Posterior vena cava (tissue), 2 donors: ENCODE measurements at regions not wholly inside any gene's neighbourhood (a gene's known extent, or its start where the extent isn't known, plus 50 kb on each side); places are given as distances from the start of the nearest gene placed in this dataset.

ENCODE experiments used
- DNase-seq: peaks from one replicate; pipeline ENCODE4 v3.0.0-alpha.2; 2020; ENCODE audit warnings: low spot score
- intact Hi-C, 2 donors: fragments of 100-400 bp; cut with DNase I; formaldehyde crosslinking; loops; one replicate each; pipeline versions ENCODE4 v1.14.1 to v1.14.2; 2022 to 2023
- donor health status: DM: yes; HTN: yes; CAD: no.
- donor health status: DM: yes; HTN: yes; CAD: no.

GRCh38 chr15:46277451-46277850 is 642.6 kb downstream of the SQOR start:
- DNase-seq = no peak
- intact Hi-C loops = no loop called here

GRCh38 chr15:46278062-46278461 is 643.2 kb downstream of the SQOR start:
- DNase-seq = no peak
- intact Hi-C loops = no loop called here

DNA sequence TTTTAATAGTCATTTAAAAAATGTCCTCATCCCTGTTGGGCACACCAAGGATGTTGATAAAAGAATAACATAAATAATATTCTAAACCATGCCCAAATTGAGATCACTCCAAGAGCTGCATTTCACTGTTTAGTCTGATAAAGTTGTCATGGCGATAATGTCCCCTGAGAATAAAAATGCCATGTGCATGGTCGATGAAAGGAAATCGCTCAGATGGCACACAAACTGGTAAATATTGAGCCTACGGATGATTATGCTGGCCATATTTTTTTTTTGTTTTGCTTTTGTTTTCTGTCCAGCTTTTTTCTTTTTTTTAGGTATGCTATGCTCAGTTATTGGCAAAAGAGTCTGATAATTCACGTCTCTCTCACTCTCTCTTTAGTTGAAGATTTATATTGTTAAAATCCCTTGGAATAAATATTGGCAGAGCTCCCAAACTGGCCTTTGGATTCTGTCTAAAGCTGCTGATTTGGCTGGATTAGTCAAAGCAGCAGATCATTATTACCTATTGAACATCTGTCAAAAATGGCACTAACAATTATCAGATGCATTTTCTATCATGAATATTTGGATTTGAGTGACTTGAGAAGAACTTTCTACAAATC is 643.8 kb downstream of the SQOR start:
- intact Hi-C loops = no loop called here
- DNase-seq = no peak

DNA sequence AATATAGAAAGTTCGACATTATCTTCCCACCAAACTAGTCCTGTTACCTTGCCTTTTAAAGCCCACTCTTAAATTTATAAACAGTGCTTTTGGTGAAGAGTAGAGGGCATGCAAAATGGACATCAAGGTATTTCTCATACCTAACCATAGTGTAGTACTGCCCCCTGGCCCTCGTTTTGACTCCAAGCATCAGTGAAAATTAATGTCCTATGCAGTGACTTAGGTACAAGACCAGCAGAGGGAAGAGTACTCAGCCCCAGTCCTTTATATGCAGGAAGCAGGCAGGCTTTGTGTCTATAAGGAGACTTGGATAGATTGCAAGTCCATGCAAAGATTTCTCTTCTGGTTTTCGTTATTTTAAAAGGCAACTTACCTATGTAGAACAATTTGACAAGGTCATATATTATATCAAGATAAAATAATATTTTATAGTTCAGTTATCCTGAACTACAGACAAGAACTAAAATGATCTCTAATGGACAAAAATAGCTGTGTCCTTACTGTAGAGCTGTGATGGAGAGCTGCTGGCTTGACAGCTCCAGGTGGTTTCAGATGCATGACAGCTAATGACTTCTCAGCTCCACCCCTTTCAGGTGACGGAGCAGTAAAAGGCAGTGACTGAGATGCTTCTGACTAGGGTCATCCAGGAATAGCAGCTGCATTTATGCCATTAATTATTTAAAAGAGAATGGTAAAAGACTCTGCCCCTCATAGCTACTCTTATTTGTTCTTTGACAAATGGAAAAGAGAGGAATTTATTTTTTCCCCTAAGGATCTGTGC is 646.1 kb downstream of the SQOR start:
- no peak for DNase-seq
- intact Hi-C loops = no loop called here

GRCh38 chr15:46293550-46293949 is 658.7 kb downstream of the SQOR start:
- intact Hi-C loops = no loop called here
- no peak for DNase-seq

GRCh38 chr15:46296002-46296401 is 661.2 kb downstream of the SQOR start:
- intact Hi-C loops = no loop called here
- DNase-seq = no peak

- DNase-seq = no peak
- intact Hi-C loops = no loop called here
These were observed 662.0 kb downstream of the SQOR start for GRCh38 chr15:46296797-46297196.

DNA sequence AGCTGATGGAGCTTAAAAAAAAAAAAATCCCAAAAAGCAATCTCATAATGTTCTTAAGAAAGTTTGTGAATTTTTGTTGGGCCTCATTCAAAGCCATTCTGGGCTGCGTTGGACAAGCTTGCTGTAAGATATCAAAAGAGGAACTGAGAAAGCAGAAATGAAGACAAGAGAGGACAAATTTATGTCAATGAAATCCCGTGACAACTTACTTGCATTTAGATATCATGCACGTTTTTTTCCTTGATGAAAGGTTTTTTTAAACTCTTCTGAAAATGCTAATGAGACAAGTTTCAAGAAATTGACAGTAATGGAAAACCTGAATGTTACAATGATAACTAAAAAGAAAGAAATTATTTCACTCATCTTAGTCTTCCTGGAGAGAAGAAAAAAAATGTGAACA is 662.9 kb downstream of the SQOR start:
- intact Hi-C loops = no loop called here
- DNase-seq = no peak

- no peak for DNase-seq
- intact Hi-C loops = no loop called here
These were observed 665.9 kb downstream of the SQOR start for GRCh38 chr15:46300716-46301115.

DNA sequence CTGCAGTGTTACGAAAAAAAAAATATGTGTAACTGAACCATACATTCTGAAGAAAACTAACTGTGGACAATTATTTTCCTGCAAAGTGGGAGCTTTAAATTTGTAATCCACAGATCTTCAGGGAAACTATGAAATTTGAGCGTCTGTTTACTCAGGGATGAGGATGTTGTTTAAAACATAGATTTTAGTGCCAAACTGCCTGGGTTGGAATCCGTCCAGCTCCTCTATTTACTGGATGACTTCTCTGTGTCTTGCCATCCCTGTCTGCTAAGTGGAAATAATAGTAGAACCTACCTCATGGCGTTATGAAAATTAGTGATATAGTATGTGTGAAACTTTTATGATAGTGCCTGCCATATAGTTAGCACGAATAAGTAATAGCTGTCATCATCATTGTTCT is 666.5 kb downstream of the SQOR start:
- DNase-seq = no peak
- intact Hi-C loops = no loop called here

DNA sequence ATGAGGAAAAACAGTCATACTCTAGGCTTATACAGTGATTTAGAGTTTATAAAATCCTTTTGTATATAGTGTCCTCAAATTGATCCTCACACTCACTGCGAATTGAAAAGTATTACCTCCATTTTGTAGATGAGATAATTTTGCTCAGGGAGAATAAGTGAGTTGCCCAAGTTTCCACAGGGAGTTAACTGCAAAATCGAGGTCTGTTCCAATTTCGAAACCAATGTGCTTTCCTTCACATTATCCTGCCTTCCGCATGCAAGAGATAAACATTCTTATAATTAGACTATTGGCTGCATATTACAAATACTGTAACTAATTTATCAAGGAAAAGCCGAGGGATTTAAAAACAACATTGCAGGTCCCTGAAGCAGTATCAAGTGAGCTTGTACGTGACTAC is 667.0 kb downstream of the SQOR start:
- no peak for DNase-seq
- intact Hi-C loops = no loop called here

DNA sequence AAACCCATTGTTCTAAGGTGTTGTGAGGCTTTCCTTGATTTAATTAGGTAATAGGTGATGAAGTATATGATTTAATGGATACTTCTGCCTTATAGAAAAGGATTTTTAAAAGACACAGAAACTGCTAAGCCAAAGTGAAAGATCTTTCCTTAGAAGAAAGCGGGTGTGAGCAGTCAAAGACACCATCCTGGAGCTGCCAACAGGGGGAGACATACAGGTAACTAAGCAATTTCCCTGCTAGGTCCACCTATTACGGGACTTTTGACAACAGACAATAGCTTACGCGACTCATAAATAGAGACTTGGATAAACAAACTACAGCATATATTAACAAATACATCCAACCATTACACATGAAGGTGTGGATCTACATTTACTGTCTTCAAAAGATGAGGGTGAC is 669.5 kb downstream of the SQOR start:
- intact Hi-C loops = no loop called here
- DNase-seq = no peak

- no peak for DNase-seq
- intact Hi-C loops = loop anchor here in 1 of 2 donors (2.0 kb wide), 1 partner anchor 35 kb away; no protein-coding TSS in a partner anchor
These were observed 672.9 kb downstream of the SQOR start for GRCh38 chr15:46307746-46308145.

DNA sequence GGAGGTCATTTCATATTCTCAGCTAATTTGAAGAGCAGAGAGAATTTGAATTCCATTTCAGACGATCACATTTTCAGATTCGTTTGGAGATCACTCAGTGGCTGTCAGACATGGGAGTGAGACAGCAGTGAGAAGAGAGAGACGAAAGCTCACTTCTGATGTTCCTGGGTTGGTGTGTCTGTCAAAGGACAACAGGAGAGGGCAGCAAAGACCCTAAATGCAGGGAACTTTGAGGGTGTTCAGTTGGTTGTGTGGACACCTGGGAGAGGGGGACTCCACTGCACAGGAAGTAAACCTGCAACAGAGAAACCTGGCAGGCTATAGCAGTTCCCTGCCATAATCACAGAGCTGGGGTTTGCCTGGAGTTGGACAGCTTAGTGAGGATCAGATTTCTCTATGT is 675.1 kb downstream of the SQOR start:
- no peak for DNase-seq
- intact Hi-C loops = loop anchor here in 1 of 2 donors (2.0 to 10.0 kb wide), 2 partner anchors 33 to 185 kb away; no protein-coding TSS in a partner anchor

DNA sequence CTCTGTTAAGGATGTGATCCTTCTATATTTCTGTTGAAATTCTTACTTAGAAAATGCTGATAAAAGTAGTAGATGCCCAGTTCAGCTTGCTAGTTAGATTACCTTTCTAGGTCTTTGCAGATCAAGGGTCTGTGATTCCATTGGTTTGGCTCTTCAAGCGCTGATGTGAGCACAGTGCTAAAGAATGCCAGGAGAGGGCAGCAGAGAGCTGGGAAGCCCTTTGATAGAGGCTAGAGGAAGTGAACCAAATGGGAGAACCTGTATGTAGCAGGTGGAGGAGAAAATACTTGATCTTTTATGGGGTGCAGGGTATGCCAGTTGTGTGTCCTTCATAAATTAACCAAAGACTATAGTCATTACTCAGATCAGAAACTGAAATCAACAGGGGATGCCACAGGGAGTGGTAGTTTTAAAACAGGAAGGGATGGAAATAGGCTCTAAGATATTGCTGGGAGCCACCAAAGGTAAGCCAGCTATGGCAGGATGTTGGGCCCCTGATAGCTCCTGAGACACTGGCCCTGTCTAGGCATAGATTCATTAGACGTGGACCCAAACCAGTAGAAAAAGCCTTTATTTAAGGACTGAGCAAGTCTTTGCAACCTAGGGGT is 677.4 kb downstream of the SQOR start:
- intact Hi-C loops = loop anchor here in 1 of 2 donors (10.0 kb wide), 1 partner anchor 183 kb away; no protein-coding TSS in a partner anchor
- DNase-seq = no peak

DNA sequence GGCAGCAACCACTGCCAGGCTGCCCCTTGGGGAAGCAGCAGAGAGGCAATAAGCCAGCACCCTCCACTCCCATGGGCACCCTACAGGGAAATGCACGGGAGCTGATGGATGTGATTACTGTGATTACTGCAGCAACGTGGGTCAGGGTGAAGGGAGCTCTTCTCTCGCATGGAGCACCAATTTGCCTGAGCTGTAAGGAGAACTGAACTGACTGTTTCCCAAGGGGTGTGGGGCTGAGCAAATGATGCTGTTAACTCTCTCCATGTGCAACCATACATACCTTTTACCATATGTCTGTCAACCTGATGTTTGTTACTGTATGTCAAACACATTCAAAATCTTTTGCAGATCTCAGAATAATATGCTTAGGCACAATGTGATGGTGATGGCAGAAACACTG is 680.6 kb downstream of the SQOR start:
- intact Hi-C loops = loop anchor here in 1 of 2 donors (10.0 kb wide), 1 partner anchor 179 kb away; no protein-coding TSS in a partner anchor
- no peak for DNase-seq

DNA sequence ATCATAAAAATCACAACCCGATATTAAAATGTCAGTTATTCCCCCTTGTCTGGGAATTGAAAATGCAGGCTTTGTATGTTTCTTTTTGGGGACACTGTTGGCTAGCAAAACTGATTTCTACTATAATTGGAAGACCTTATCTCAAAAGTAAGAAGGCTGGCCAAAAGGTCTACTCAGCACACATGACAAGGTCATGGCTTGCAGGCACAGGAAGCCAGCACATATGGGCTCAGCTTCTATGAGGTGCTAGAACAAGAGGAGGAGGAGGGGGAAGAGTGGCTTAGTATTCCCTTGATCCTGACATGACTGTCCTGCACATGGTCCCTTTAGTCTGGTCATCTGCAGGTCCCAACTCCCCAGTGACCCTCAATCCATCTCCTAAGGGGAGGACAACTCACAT is 681.2 kb downstream of the SQOR start:
- intact Hi-C loops = loop anchor here in 1 of 2 donors (10.0 kb wide), 1 partner anchor 179 kb away; no protein-coding TSS in a partner anchor
- DNase-seq = no peak

DNA sequence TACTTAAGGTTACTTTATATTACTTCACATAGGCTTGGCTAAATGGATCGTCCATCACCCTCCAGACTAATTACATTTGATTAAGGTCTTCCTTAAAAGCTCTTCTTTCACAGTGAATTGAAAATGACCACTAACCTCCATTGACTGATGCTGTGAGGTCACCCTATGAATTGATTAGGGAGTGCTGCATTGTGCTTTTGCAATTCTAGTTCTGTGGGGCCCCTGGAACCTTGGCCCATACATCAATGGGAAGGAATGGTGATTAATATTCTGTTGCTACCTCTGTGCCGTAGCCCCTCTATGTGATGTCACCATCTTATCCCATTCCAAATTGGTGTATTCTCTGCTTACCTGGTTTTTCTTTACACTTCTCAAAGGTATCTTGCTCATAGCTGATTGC is 682.2 kb downstream of the SQOR start:
- intact Hi-C loops = loop anchor here in 1 of 2 donors (10.0 kb wide), 1 partner anchor 178 kb away; no protein-coding TSS in a partner anchor
- DNase-seq = no peak

DNA sequence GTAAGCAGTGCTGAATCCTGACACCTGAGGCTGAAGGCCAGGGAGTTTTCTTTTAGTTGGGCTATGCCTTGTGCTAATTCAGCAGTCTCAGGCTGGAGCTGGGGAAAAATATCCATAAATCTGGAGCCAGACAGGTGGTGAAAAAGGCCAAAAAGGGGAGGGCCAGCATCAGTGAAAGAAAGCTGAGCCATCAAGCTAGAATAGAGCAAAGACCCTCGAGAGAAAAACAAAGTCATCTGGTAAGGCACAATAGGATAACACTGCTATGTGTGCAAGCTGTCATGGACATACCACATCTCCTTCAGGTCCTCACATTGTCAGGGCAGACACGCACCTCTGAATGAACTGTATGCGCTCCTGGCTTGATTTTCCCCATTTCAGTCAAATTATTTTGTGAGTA is 687.9 kb downstream of the SQOR start:
- DNase-seq = no peak
- intact Hi-C loops = no loop called here

GRCh38 chr15:46326173-46326572 is 691.3 kb downstream of the SQOR start:
- no peak for DNase-seq
- intact Hi-C loops = no loop called here
